Mesenchymal stem cell (in vitro differentiated cells and primary cell): ENCODE measurements at regions not wholly inside any gene's neighbourhood (a gene's known extent, or its start where the extent isn't known, plus 50 kb on each side); places are given as distances from the start of the nearest gene placed in this dataset.

Experiments
- DNase-seq: peaks from one replicate; pipeline ENCODE4 v3.0.0-alpha.2; 2013
- H2AFZ ChIP-seq: one replicate; pipeline ENCODE4 v1.6.1; 2013; ENCODE audit warnings: low read depth, mild to moderate bottlenecking, control low read depth, inconsistent platforms, low read length, moderate library complexity
- H2AK5ac ChIP-seq: 2 replicates; pipeline ENCODE4 v1.6.1; 2013; ENCODE audit warnings: low read length, moderate library complexity, mild to moderate bottlenecking, inconsistent platforms; ENCODE audit not compliant: severe bottlenecking
- H2BK120ac ChIP-seq: one replicate; pipeline ENCODE4 v1.6.1; 2013; ENCODE audit warnings: low read depth, mild to moderate bottlenecking, inconsistent platforms, low read length, moderate library complexity
- H2BK12ac ChIP-seq, 2 experiments: one replicate each; pipeline ENCODE4 v1.6.1; 2013; ENCODE audit warnings: inconsistent platforms in 2 of 2, low read length in 2 of 2, mild to moderate bottlenecking in 2 of 2, moderate library complexity in 2 of 2, control low read depth in 1 of 2
- H2BK15ac ChIP-seq: one replicate; pipeline ENCODE4 v1.6.1; 2013; ENCODE audit warnings: mild to moderate bottlenecking, low read depth, inconsistent platforms; ENCODE audit not compliant: poor library complexity, severe bottlenecking
- H2BK5ac ChIP-seq: 2 replicates; pipeline ENCODE4 v1.6.1; 2013; ENCODE audit warnings: low read depth, mild to moderate bottlenecking, low read length, control low read depth, inconsistent platforms; ENCODE audit not compliant: poor library complexity, severe bottlenecking
- H3K14ac ChIP-seq, 2 experiments: one replicate each; pipeline ENCODE4 v1.6.1; 2013; ENCODE audit warnings: inconsistent platforms in 2 of 2, low read length in 2 of 2, control low read depth in 1 of 2, mild to moderate bottlenecking in 1 of 2, moderate library complexity in 1 of 2
- H3K18ac ChIP-seq, 2 experiments: one replicate each; pipeline ENCODE4 v1.6.1; 2013; ENCODE audit warnings: inconsistent platforms in 2 of 2, low read length in 2 of 2, control low read depth in 1 of 2, low read depth in 1 of 2, mild to moderate bottlenecking in 1 of 2
- H3K23ac ChIP-seq, 2 experiments: one replicate each; pipeline ENCODE4 v1.6.1; 2013; ENCODE audit warnings: inconsistent platforms in 2 of 2, low read length in 2 of 2, mild to moderate bottlenecking in 2 of 2, moderate library complexity in 2 of 2, control low read depth in 1 of 2
- H3K27ac ChIP-seq: 2 replicates; pipeline ENCODE4 v1.5.1; 2013; ENCODE audit warnings: mild to moderate bottlenecking, moderate library complexity, low read length, control low read depth, inconsistent platforms; ENCODE audit not compliant: poor library complexity, severe bottlenecking
- H3K27me3 ChIP-seq, 2 experiments: 2 replicates each; pipeline versions ENCODE4 v1.6.1 to v1.7.0; 2013; ENCODE audit warnings: low read length in 2 of 2, mild to moderate bottlenecking in 2 of 2, moderate library complexity in 2 of 2, control low read depth in 1 of 2, inconsistent platforms in 1 of 2; ENCODE audit not compliant: control insufficient read depth in 1 of 2, insufficient read depth in 1 of 2
- H3K36me3 ChIP-seq, 2 experiments: 2 replicates each; pipeline versions ENCODE4 v1.6.1 to v1.7.0; 2013; ENCODE audit warnings: low read length in 2 of 2, control low read depth in 1 of 2, inconsistent platforms in 1 of 2, low read depth in 1 of 2, mild to moderate bottlenecking in 1 of 2; ENCODE audit not compliant: insufficient read depth in 2 of 2, control insufficient read depth in 1 of 2
- H3K4ac ChIP-seq, 2 experiments: one replicate each; pipeline ENCODE4 v1.6.1; 2013; ENCODE audit warnings: inconsistent platforms in 2 of 2, low read length in 2 of 2, mild to moderate bottlenecking in 2 of 2, moderate library complexity in 2 of 2, control low read depth in 1 of 2, low read depth in 1 of 2
- H3K4me1 ChIP-seq: 2 replicates; pipeline ENCODE4 v1.6.1; 2013; ENCODE audit warnings: low read depth, low read length, control low read depth; ENCODE audit not compliant: control insufficient read depth, insufficient read depth
- H3K4me2 ChIP-seq: 2 replicates; pipeline ENCODE4 v1.6.1; 2013; ENCODE audit warnings: low read length, mild to moderate bottlenecking, inconsistent platforms; ENCODE audit not compliant: poor library complexity, severe bottlenecking
- H3K4me3 ChIP-seq, 2 experiments: 2 replicates each; pipeline versions ENCODE4 v1.5.1 to v1.7.0; 2013; ENCODE audit warnings: low read length in 2 of 2, mild to moderate bottlenecking in 2 of 2, control low read depth in 1 of 2, low read depth in 1 of 2; ENCODE audit not compliant: insufficient read depth in 1 of 2
- H3K79me1 ChIP-seq: replicated peaks from 2 replicates; pipeline ENCODE4 v1.6.1; 2013; ENCODE audit warnings: mild to moderate bottlenecking, control low read depth, low read length, inconsistent platforms; ENCODE audit not compliant: poor library complexity, severe bottlenecking
- H3K9ac ChIP-seq: 2 replicates; pipeline ENCODE4 v1.7.0; 2013; ENCODE audit warnings: mild to moderate bottlenecking, low read length, moderate library complexity
- H3K9me3 ChIP-seq: 2 replicates; pipeline ENCODE4 v1.7.0; 2013; ENCODE audit warnings: mild to moderate bottlenecking, low read length; ENCODE audit not compliant: control insufficient read depth
- H4K8ac ChIP-seq: one replicate; pipeline ENCODE4 v1.6.1; 2013; ENCODE audit warnings: inconsistent platforms, mild to moderate bottlenecking, low read length, moderate library complexity
- H4K91ac ChIP-seq: one replicate; pipeline ENCODE4 v1.6.1; 2013; ENCODE audit warnings: mild to moderate bottlenecking, low read length, inconsistent platforms
- WGBS: methylation state at CpG from one replicate; pipeline ENCODE4 v1.1.7; 2013; ENCODE audit warnings: mixed read lengths; 5-methylcytosine and 5-hydroxymethylcytosine counted together

DNA sequence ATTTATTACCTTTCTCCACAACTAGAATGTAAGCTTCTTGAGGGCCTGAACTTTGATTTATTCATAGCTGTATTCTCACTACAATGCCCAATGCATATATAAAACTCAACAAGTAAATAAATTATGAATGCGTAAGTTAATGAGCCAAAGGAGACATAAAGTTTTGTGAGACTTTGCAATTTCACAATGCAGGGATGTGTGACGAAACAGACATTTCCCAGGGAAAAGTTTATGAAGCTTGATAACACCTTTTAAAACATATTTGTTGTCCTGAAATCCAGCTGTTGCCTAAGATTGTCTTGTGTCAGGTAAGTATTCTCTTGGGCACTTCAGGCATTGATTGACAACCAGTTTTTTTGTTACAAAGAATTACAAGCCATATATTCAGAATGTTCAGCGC is 800.1 kb downstream of the BRINP1 start:
- Histone ChIP-seq H4K8ac (no peak overlapping the region), H2BK5ac (no peak overlapping the region), H3K79me1 (no peaks in the 10 kb centered on the region), H3K9ac (no peak overlapping the region), H4K91ac (no peak overlapping the region), H3K27ac (no peak overlapping the region), H2AFZ (no peak overlapping the region), H3K27me3 (no peaks in the 10 kb centered on the region), H2BK120ac (no peak overlapping the region), H3K36me3 (no peaks in the 10 kb centered on the region), H3K23ac (no peak overlapping the region), H3K4me1 (no peaks in the 10 kb centered on the region), H2BK15ac (no peak overlapping the region), H3K18ac (no peak overlapping the region), H3K9me3 (no peaks in the 10 kb centered on the region), H3K4me3 (no peak overlapping the region), H3K4me2 (no peak overlapping the region), H3K4ac (no peak overlapping the region), H2AK5ac (no peak overlapping the region), H3K14ac (no peak overlapping the region), H2BK12ac (no peak overlapping the region)
- DNase-seq: peak; percentile 22
- WGBS: 94% methylated on average over 2 of the region's 3 CpGs

- H3K23ac ChIP-seq: no peak overlapping the region
- no peak overlapping the region for H3K14ac ChIP-seq
- H2AFZ ChIP-seq: no peak overlapping the region
- peaks cover 3% of the 10 kb centered on the region for H3K9me3 ChIP-seq
- no peak overlapping the region for H2BK15ac ChIP-seq
- H3K4me3 ChIP-seq: no peak overlapping the region
- no peak overlapping the region for H2BK5ac ChIP-seq
- no peak overlapping the region for H2BK12ac ChIP-seq
- H4K8ac ChIP-seq: no peak overlapping the region
- no peak overlapping the region for H3K4ac ChIP-seq
- H3K79me1 ChIP-seq: no peaks in the 10 kb centered on the region
- H2BK120ac ChIP-seq: no peak overlapping the region
- H3K4me1 ChIP-seq: no peaks in the 10 kb centered on the region
- no peak overlapping the region for H3K4me2 ChIP-seq
- 72% methylated on average over 3 of the region's 3 CpGs for WGBS
- no peak overlapping the region for H4K91ac ChIP-seq
- no peak overlapping the region for H3K18ac ChIP-seq
- no peaks in the 10 kb centered on the region for H3K36me3 ChIP-seq
- H2AK5ac ChIP-seq: peak overlapping the region; percentile 87
- no peak for DNase-seq
- H3K27me3 ChIP-seq: no peaks in the 10 kb centered on the region
- no peak overlapping the region for H3K9ac ChIP-seq
- H3K27ac ChIP-seq: no peak overlapping the region
Measured at GRCh38 chr9:118570066-118570465, 799.2 kb downstream of the BRINP1 start.

DNA sequence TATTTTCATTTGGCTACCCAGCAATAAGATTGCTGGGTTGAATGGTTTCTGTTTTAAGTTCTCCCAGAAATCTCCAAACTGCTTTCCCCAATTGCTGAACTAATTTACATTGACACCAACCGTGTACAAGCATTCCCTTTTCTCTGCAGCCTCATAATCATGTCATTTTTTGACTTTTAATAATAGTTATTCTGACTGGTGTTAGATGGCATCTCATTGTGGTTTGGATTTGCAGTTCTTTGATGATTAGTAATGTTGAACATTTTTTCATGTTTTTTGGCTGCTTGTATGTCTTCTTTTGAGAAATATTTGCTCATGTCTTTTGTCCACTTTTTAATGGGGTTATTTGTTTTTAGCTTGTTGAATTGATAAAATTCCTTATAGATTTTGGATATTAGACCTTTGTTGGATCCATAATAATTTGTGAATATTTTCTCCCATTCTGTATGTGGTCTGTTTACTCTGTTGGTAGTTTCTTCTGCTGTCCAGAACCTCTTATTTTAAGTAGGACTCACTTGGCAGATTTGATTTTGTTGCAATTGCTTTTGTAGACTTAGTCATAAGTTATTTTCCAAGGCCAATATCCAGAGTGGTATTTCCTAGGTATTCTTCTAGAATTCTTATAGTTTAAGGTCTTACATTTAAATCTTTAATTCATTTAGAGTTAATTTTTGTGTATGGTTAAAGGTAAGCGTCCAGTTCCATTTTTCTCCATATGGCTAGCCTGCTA is 793.7 kb downstream of the BRINP1 start:
- Histone ChIP-seq H2BK120ac (no peak overlapping the region), H2BK15ac (no peak overlapping the region), H3K23ac (no peak overlapping the region), H3K27ac (peak overlapping the region; percentile 6), H3K4ac (no peak overlapping the region), H4K91ac (no peak overlapping the region), H3K4me1 (peaks cover 2% of the 10 kb centered on the region), H3K9me3 (peaks cover 9% of the 10 kb centered on the region), H2AFZ (no peak overlapping the region), H2AK5ac (no peak overlapping the region), H3K4me2 (no peak overlapping the region), H3K14ac (no peak overlapping the region), H3K79me1 (no peaks in the 10 kb centered on the region), H2BK12ac (no peak overlapping the region), H4K8ac (no peak overlapping the region), H3K9ac (no peak overlapping the region), H3K18ac (no peak overlapping the region), H3K27me3 (no peaks in the 10 kb centered on the region), H3K4me3 (no peak overlapping the region), H2BK5ac (no peak overlapping the region), H3K36me3 (no peaks in the 10 kb centered on the region)
- WGBS: no CpG with 5 or more reads among the region's 2 CpGs
- no peak for DNase-seq

GRCh38 chr9:118577121-118577520 is 792.1 kb downstream of the BRINP1 start:
- Histone ChIP-seq H3K18ac (no peak overlapping the region), H3K9me3 (peaks cover 9% of the 10 kb centered on the region), H3K4ac (no peak overlapping the region), H3K79me1 (no peaks in the 10 kb centered on the region), H4K91ac (no peak overlapping the region), H2BK120ac (no peak overlapping the region), H2BK5ac (no peak overlapping the region), H4K8ac (no peak overlapping the region), H3K27me3 (no peaks in the 10 kb centered on the region), H3K9ac (peak overlapping the region; percentile 21), H3K27ac (no peak overlapping the region), H2BK15ac (no peak overlapping the region), H3K23ac (no peak overlapping the region), H3K14ac (no peak overlapping the region), H3K4me3 (no peak overlapping the region), H3K4me2 (no peak overlapping the region), H3K4me1 (peaks cover 2% of the 10 kb centered on the region), H2AFZ (no peak overlapping the region), H3K36me3 (no peaks in the 10 kb centered on the region), H2BK12ac (no peak overlapping the region), H2AK5ac (no peak overlapping the region)
- peak; percentile 58 for DNase-seq
- WGBS: no CpG with 5 or more reads among the region's 1 CpG
